Immature natural killer cell (primary cell): ENCODE measurements at regions not wholly inside any gene's neighbourhood (a gene's known extent, or its start where the extent isn't known, plus 50 kb on each side); places are given as distances from the start of the nearest gene placed in this dataset.
"Not testable (repeated sequence)": the region's sequence is repeated elsewhere in the genome, so short reads cannot be mapped to it uniquely, and the experiment has no call there.

Experiments
- DNase-seq, 3 donors: peaks; one replicate each; pipeline ENCODE4 v3.0.0; 2022; ENCODE audit warnings: mixed read lengths in 1 of 3
- H3K27ac Mint-ChIP-seq, 6 donors: one replicate each; pipeline ENCODE4 v1.8.0; 2020; ENCODE audit warnings: mixed read lengths in 6 of 6, mild to moderate bottlenecking in 5 of 6, inconsistent platforms in 4 of 6, moderate library complexity in 3 of 6
- H3K27me3 Mint-ChIP-seq, 3 donors: one replicate each; pipeline ENCODE4 v1.8.0; 2020 to 2021; ENCODE audit warnings: low read depth in 3 of 3, mild to moderate bottlenecking in 3 of 3, mixed read lengths in 3 of 3, moderate library complexity in 3 of 3, inconsistent platforms in 1 of 3
- H3K36me3 Mint-ChIP-seq, 3 donors: one replicate each; pipeline ENCODE4 v1.8.0; 2020; ENCODE audit warnings: mixed read lengths in 3 of 3, inconsistent platforms in 2 of 3, mild to moderate bottlenecking in 2 of 3
- H3K4me1 Mint-ChIP-seq, 2 donors: one replicate each; pipeline ENCODE4 v1.8.0; 2020; ENCODE audit warnings: inconsistent platforms in 2 of 2, mild to moderate bottlenecking in 2 of 2, mixed read lengths in 2 of 2, moderate library complexity in 1 of 2
- H3K4me3 Mint-ChIP-seq, 5 donors: one replicate each; pipeline ENCODE4 v1.8.0; 2020; ENCODE audit warnings: mild to moderate bottlenecking in 5 of 5, mixed read lengths in 5 of 5, inconsistent platforms in 3 of 5, moderate library complexity in 3 of 5
- H3K9me3 Mint-ChIP-seq, 6 donors: one replicate each; pipeline ENCODE4 v1.8.0; 2020; ENCODE audit warnings: mild to moderate bottlenecking in 6 of 6, mixed read lengths in 6 of 6, inconsistent platforms in 4 of 6, moderate library complexity in 3 of 6

- no peak overlapping the region for H3K27ac Mint-ChIP-seq
These were observed 130.7 kb upstream of the TSC22D2 start for GRCh38 chr3:150277444-150277843.

DNA sequence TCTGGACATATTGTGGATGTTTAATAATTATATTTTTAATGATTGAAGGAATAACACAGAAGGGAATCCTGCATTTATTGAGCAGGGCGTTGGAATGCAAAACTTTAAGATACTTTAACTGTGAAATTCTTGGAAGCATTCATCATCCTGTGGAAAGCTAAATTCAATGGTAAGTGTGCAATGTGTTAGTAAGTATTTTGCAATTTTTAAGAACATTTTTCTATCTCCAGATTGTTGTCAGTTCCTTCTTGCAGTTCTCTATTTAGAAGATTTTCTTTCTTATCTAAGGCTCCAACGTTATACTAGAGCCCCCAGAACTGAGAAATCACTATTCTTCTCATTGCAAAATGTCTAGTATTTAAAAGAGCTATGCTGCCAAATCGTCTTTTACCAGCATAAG, 132.2 kb upstream of the TSC22D2 start:
- Mint-ChIP-seq H3K9me3 (no peaks in the 10 kb centered on the region), H3K36me3 (no peaks in the 10 kb centered on the region), H3K4me1 (no peaks in the 10 kb centered on the region), H3K27ac (no peak overlapping the region), H3K27me3 (peaks cover 0 to 7% (median 4%) of the 10 kb centered on the region in 3 donors), H3K4me3 (no peak overlapping the region)
- DNase-seq, result no peak

More at GRCh38 chr3:150277444-150277843, 130.7 kb upstream of the TSC22D2 start:
- H3K36me3 Mint-ChIP-seq, result no peaks in the 10 kb centered on the region
- DNase-seq, result no peak
- H3K27me3 Mint-ChIP-seq, result peaks cover 5 to 6% (median 5%) of the 10 kb centered on the region in 3 donors
- no peaks in the 10 kb centered on the region for H3K9me3 Mint-ChIP-seq
- no peaks in the 10 kb centered on the region for H3K4me1 Mint-ChIP-seq
- no peak overlapping the region for H3K4me3 Mint-ChIP-seq

GRCh38 chr3:150274372-150274771, 133.7 kb upstream of the TSC22D2 start:
- H3K36me3 Mint-ChIP-seq, result no peaks in the 10 kb centered on the region
- H3K4me1 Mint-ChIP-seq, result no peaks in the 10 kb centered on the region
- no peak overlapping the region for H3K4me3 Mint-ChIP-seq
- DNase-seq, result no peak
- H3K27ac Mint-ChIP-seq, result no peak overlapping the region
- no peaks in the 10 kb centered on the region for H3K9me3 Mint-ChIP-seq
- peaks cover 0 to 4% (median 2%) of the 10 kb centered on the region in 3 donors for H3K27me3 Mint-ChIP-seq

GRCh38 chr3:150273396-150273795, 134.7 kb upstream of the TSC22D2 start:
- H3K27ac Mint-ChIP-seq, result no peak overlapping the region
- no peak overlapping the region for H3K4me3 Mint-ChIP-seq
- no peak for DNase-seq
- peaks cover 0 to 2% (median 2%) of the 10 kb centered on the region in 3 donors for H3K27me3 Mint-ChIP-seq
- H3K9me3 Mint-ChIP-seq, result no peaks in the 10 kb centered on the region
- H3K4me1 Mint-ChIP-seq, result no peaks in the 10 kb centered on the region
- H3K36me3 Mint-ChIP-seq, result no peaks in the 10 kb centered on the region

DNA sequence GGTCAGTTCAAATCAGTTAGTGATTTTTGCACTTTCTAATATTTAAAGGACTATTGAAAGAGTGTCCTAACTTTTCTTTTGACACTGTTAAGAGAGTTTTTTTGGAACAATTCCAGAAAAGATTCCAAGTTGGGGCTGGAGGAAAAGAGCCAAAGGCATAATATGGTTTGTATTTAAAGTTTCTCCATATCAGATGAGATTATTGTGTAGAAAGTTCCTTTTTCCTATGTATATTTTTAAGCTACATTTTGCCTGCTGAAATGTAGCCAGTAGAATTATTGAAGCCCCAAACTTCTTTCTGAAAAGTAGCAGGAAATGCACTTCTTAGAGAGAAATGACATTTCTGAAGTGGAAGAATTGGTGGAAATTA, 136.5 kb upstream of the TSC22D2 start:
- Mint-ChIP-seq H3K9me3 (no peaks in the 10 kb centered on the region), H3K4me1 (no peaks in the 10 kb centered on the region), H3K27ac (no peak overlapping the region)

GRCh38 chr3:150270883-150271590, 137.1 kb upstream of the TSC22D2 start:
- DNase-seq, result no peak

More for the DNA sequence above, 136.5 kb upstream of the TSC22D2 start:
- no peak for DNase-seq
- H3K36me3 Mint-ChIP-seq, result no peaks in the 10 kb centered on the region
- no peak overlapping the region for H3K4me3 Mint-ChIP-seq
- peaks cover 0 to 2% (median 2%) of the 10 kb centered on the region in 3 donors for H3K27me3 Mint-ChIP-seq

GRCh38 chr3:150270444-150270843, 137.7 kb upstream of the TSC22D2 start:
- not testable (repeated sequence) for H3K27me3 Mint-ChIP-seq, H3K27ac Mint-ChIP-seq, DNase-seq, H3K9me3 Mint-ChIP-seq, H3K36me3 Mint-ChIP-seq, H3K4me1 Mint-ChIP-seq, H3K4me3 Mint-ChIP-seq

More at GRCh38 chr3:150270883-150271590, 137.1 kb upstream of the TSC22D2 start:
- H3K27me3 Mint-ChIP-seq, result peaks cover 0 to 2% (median 2%) of the 10 kb centered on the region in 3 donors
- H3K4me3 Mint-ChIP-seq, result no peak overlapping the region
- no peaks in the 10 kb centered on the region for H3K4me1 Mint-ChIP-seq
- H3K36me3 Mint-ChIP-seq, result no peaks in the 10 kb centered on the region
- no peaks in the 10 kb centered on the region for H3K9me3 Mint-ChIP-seq
- H3K27ac Mint-ChIP-seq, result no peak overlapping the region

DNA sequence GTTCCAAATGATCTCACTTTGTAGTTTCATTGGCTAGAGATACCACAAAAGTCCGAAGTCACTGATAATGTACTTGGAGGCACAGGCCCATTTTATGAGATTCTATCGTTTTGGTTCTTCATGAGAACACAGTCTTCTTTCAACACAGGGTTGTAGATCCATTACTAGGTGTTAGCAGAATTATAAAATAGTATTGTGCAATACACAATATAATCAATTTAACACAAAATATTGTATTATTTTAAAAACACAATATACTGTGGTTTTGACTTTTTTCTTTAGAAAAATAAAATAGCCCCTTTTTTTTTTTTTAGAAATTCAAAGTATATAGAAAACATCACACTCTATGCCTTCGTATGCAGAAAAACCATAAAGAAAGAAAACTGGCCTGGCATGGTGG, 138.6 kb upstream of the TSC22D2 start:
- H3K27me3 Mint-ChIP-seq, result peaks cover 2% of the 10 kb centered on the region in 3 donors
- H3K27ac Mint-ChIP-seq, result no peak overlapping the region
- no peaks in the 10 kb centered on the region for H3K4me1 Mint-ChIP-seq
- no peak overlapping the region for H3K4me3 Mint-ChIP-seq
- no peak for DNase-seq
- no peaks in the 10 kb centered on the region for H3K9me3 Mint-ChIP-seq
- no peaks in the 10 kb centered on the region for H3K36me3 Mint-ChIP-seq

DNA sequence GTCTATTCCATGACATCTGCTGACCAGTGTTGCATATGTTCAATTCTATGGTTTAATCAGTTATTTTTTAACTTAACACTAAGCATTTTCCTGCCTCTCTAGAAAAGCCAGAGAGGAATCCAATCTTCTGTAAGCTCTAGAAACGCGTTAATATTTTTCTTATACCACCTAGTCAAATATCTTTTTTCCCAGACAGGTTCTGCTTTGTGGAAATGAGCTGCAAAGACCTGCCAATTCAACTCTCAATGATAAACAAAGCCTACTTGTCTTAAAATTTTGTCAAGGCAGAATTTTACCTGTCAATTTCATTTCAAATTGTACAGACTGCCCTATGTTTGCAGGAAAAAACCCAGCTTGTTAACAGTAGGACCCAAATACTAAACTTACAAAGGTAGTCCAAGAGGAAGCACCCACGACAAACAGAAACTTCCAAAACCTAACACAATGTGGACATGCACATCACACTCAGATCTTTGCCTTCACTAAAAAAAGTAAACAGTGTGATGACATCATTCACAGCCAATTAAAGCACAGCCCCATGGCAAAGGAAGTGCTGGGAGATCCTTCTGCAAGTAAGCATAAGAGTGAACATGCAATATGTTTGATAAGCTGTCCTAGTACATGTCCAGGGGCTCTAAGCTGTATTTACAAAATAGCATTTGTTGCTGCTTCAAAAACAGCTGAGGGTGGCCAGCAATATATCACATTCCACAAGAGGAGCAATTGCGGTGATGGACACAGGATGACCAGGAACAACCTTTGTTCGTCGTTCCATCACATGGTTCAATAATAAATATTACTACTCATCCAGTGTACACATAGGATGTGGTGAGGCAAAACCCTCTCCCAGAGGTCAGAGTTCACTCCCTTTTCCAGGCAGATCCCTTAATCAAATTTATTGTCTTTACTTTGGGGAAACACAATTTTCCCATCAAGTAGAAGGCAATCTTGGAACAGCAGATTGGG, 139.4 kb upstream of the TSC22D2 start:
- DNase-seq, result no peak
- H3K4me1 Mint-ChIP-seq, result no peaks in the 10 kb centered on the region
- H3K27ac Mint-ChIP-seq, result no peak overlapping the region
- H3K9me3 Mint-ChIP-seq, result no peaks in the 10 kb centered on the region
- H3K36me3 Mint-ChIP-seq, result no peaks in the 10 kb centered on the region
- no peak overlapping the region for H3K4me3 Mint-ChIP-seq
- peaks cover 2 to 4% (median 2%) of the 10 kb centered on the region in 3 donors for H3K27me3 Mint-ChIP-seq

DNA sequence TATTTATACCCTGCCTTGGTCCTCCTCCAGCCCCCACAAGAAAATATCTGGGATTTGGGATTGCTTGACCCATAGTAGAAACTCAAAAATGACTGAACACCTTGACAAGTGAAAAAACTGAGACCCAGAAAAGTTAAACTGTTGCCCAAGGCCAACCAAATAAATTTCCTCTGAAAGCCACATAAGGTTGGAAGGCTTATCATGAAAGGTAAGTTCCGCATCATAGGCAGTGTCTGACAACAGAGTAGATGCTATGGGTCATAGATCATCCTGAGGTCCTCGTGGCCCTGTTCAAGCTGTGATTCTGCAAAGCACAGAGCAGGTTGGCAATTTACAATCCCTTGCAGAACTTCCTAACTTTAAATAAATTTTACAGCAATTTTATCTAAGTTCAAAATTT, 140.8 kb upstream of the TSC22D2 start:
- peaks cover 0 to 4% (median 4%) of the 10 kb centered on the region in 3 donors for H3K27me3 Mint-ChIP-seq
- no peak overlapping the region for H3K27ac Mint-ChIP-seq
- no peak overlapping the region for H3K4me3 Mint-ChIP-seq
- no peak for DNase-seq
- H3K36me3 Mint-ChIP-seq, result no peaks in the 10 kb centered on the region
- H3K9me3 Mint-ChIP-seq, result no peaks in the 10 kb centered on the region
- H3K4me1 Mint-ChIP-seq, result no peaks in the 10 kb centered on the region

GRCh38 chr3:150265305-150265704, 142.8 kb upstream of the TSC22D2 start:
- no peaks in the 10 kb centered on the region for H3K9me3 Mint-ChIP-seq
- no peak for DNase-seq
- no peaks in the 10 kb centered on the region for H3K4me1 Mint-ChIP-seq
- peaks cover 0 to 4% (median 2%) of the 10 kb centered on the region in 3 donors for H3K27me3 Mint-ChIP-seq
- H3K4me3 Mint-ChIP-seq, result no peak overlapping the region
- H3K27ac Mint-ChIP-seq, result no peak overlapping the region
- no peaks in the 10 kb centered on the region for H3K36me3 Mint-ChIP-seq

GRCh38 chr3:150264561-150265279, 143.4 kb upstream of the TSC22D2 start:
- H3K4me3 Mint-ChIP-seq, result no peak overlapping the region
- peaks cover 0 to 4% (median 2%) of the 10 kb centered on the region in 3 donors for H3K27me3 Mint-ChIP-seq
- no peaks in the 10 kb centered on the region for H3K36me3 Mint-ChIP-seq
- no peak for DNase-seq
- no peaks in the 10 kb centered on the region for H3K4me1 Mint-ChIP-seq
- no peak overlapping the region for H3K27ac Mint-ChIP-seq
- H3K9me3 Mint-ChIP-seq, result peaks cover 0 to 3% (median 0%) of the 10 kb centered on the region in 6 donors

GRCh38 chr3:150261958-150262357, 146.1 kb upstream of the TSC22D2 start:
- H3K4me3 Mint-ChIP-seq, result no peak overlapping the region
- no peak overlapping the region for H3K27ac Mint-ChIP-seq
- peaks cover 0 to 3% (median 0%) of the 10 kb centered on the region in 6 donors for H3K9me3 Mint-ChIP-seq
- DNase-seq, result no peak
- peaks cover 0 to 1% of the 10 kb centered on the region in 2 donors for H3K4me1 Mint-ChIP-seq
- H3K27me3 Mint-ChIP-seq, result peaks cover 0 to 4% (median 2%) of the 10 kb centered on the region in 3 donors
- H3K36me3 Mint-ChIP-seq, result no peaks in the 10 kb centered on the region
